C4-2B (cell line): ENCODE measurements at regions not wholly inside any gene's neighbourhood (a gene's known extent, or its start where the extent isn't known, plus 50 kb on each side); places are given as distances from the start of the nearest gene placed in this dataset.

Source experiments
- ZFX ChIP-seq: fragments of 450-650 bp; IDR thresholded peaks from 2 replicates; pipeline ENCODE4 v1.6.1; 2017
- TF ChIP-seq, protein P1 (sequence below): fragments of 450-650 bp; conservative IDR thresholded peaks from 2 replicates; pipeline ENCODE4 v1.5.1; 2017; ENCODE audit warnings: mild to moderate bottlenecking

- TF ChIP-seq, protein P1, sequence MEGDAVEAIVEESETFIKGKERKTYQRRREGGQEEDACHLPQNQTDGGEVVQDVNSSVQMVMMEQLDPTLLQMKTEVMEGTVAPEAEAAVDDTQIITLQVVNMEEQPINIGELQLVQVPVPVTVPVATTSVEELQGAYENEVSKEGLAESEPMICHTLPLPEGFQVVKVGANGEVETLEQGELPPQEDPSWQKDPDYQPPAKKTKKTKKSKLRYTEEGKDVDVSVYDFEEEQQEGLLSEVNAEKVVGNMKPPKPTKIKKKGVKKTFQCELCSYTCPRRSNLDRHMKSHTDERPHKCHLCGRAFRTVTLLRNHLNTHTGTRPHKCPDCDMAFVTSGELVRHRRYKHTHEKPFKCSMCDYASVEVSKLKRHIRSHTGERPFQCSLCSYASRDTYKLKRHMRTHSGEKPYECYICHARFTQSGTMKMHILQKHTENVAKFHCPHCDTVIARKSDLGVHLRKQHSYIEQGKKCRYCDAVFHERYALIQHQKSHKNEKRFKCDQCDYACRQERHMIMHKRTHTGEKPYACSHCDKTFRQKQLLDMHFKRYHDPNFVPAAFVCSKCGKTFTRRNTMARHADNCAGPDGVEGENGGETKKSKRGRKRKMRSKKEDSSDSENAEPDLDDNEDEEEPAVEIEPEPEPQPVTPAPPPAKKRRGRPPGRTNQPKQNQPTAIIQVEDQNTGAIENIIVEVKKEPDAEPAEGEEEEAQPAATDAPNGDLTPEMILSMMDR, result no peak
- no peak for TF ChIP-seq ZFX
These were observed 559.2 kb downstream of the RNF144A start for GRCh38 chr2:7476371-7476770.
